GM19468 (cell line): ENCODE measurements at regions not wholly inside any gene's neighbourhood (a gene's known extent, or its start where the extent isn't known, plus 50 kb on each side); places are given as distances from the start of the nearest gene placed in this dataset.
"Not testable (repeated sequence)": the region's sequence is repeated elsewhere in the genome, so short reads cannot be mapped to it uniquely, and the experiment has no call there.

Experiments
- ATAC-seq: cut with Tn5 transposase; IDR thresholded peaks from one replicate; pipeline ENCODE4 v1.9.1; 2021; ENCODE audit warnings: mild to moderate bottlenecking, moderate library complexity, moderate number of reproducible peaks; ENCODE audit not compliant: unreplicated experiment; ENCODE audit errors: extremely low read depth

GRCh38 chr10:33771856-33772255, 437.4 kb upstream of the NRP1 start:
- not testable (repeated sequence) for ATAC-seq

GRCh38 chr10:33764694-33765185, 430.3 kb upstream of the NRP1 start:
- no peak for ATAC-seq

- no peak for ATAC-seq
Measured at GRCh38 chr10:33760056-33760943, 425.8 kb upstream of the NRP1 start.

- no peak for ATAC-seq
Measured at GRCh38 chr10:33759191-33759590, 424.7 kb upstream of the NRP1 start.

GRCh38 chr10:33758299-33758698, 423.8 kb upstream of the NRP1 start:
- no peak for ATAC-seq

GRCh38 chr10:33754052-33754451, 419.6 kb upstream of the NRP1 start:
- ATAC-seq, result no peak

GRCh38 chr10:33753389-33753788, 418.9 kb upstream of the NRP1 start:
- ATAC-seq, result no peak

GRCh38 chr10:33749790-33750189, 415.3 kb upstream of the NRP1 start:
- ATAC-seq, result no peak

GRCh38 chr10:33749067-33749735, 414.7 kb upstream of the NRP1 start:
- ATAC-seq, result no peak

GRCh38 chr10:33746836-33747268, 412.4 kb upstream of the NRP1 start:
- no peak for ATAC-seq

- no peak for ATAC-seq
Measured at GRCh38 chr10:33746186-33746585, 411.7 kb upstream of the NRP1 start.

GRCh38 chr10:33743429-33743857, 409.0 kb upstream of the NRP1 start:
- ATAC-seq, result no peak

- ATAC-seq, result no peak
Measured at GRCh38 chr10:33739031-33739430, 404.6 kb upstream of the NRP1 start.

- ATAC-seq, result no peak
Measured at GRCh38 chr10:33735464-33735923, 401.0 kb upstream of the NRP1 start.

GRCh38 chr10:33734393-33735155, 400.1 kb upstream of the NRP1 start:
- ATAC-seq, result no peak

- no peak for ATAC-seq
Measured at GRCh38 chr10:33733058-33733457, 398.6 kb upstream of the NRP1 start.

GRCh38 chr10:33732161-33732680, 397.8 kb upstream of the NRP1 start:
- no peak for ATAC-seq

- ATAC-seq, result no peak
Measured at GRCh38 chr10:33731322-33731721, 396.9 kb upstream of the NRP1 start.

GRCh38 chr10:33725430-33725829, 391.0 kb upstream of the NRP1 start:
- no peak for ATAC-seq

- ATAC-seq, result no peak
Measured at GRCh38 chr10:33723181-33723580, 388.7 kb upstream of the NRP1 start.
